HG03108 (cell line): ENCODE measurements at regions not wholly inside any gene's neighbourhood (a gene's known extent, or its start where the extent isn't known, plus 50 kb on each side); places are given as distances from the start of the nearest gene placed in this dataset.

ENCODE experiments used
- ATAC-seq: cut with Tn5 transposase; IDR thresholded peaks from one replicate; pipeline ENCODE4 v1.9.1; 2021; ENCODE audit warnings: moderate library complexity; ENCODE audit not compliant: unreplicated experiment

GRCh38 chr10:113357681-113358300 is 195.1 kb upstream of the HABP2 start:
- ATAC-seq = no peak

- no peak for ATAC-seq
Observed at GRCh38 chr10:113359655-113360054, 193.2 kb upstream of the HABP2 start.

- ATAC-seq = no peak
Observed at GRCh38 chr10:113360870-113361269, 192.0 kb upstream of the HABP2 start.

- no peak for ATAC-seq
Observed at GRCh38 chr10:113362645-113363091, 190.2 kb upstream of the HABP2 start.

GRCh38 chr10:113364227-113364626 is 188.6 kb upstream of the HABP2 start:
- ATAC-seq = no peak

- no peak for ATAC-seq
Observed at GRCh38 chr10:113368666-113369364, 184.0 kb upstream of the HABP2 start.

GRCh38 chr10:113369365-113369694 is 183.5 kb upstream of the HABP2 start:
- no peak for ATAC-seq

GRCh38 chr10:113376428-113376827 is 176.4 kb upstream of the HABP2 start:
- no peak for ATAC-seq

- no peak for ATAC-seq
Observed at GRCh38 chr10:113379091-113379490, 173.8 kb upstream of the HABP2 start.

GRCh38 chr10:113381416-113381815 is 171.4 kb upstream of the HABP2 start:
- no peak for ATAC-seq

- no peak for ATAC-seq
Observed at GRCh38 chr10:113381981-113382509, 170.8 kb upstream of the HABP2 start.

- no peak for ATAC-seq
Observed at GRCh38 chr10:113382691-113383090, 170.2 kb upstream of the HABP2 start.

- no peak for ATAC-seq
Observed at GRCh38 chr10:113384181-113384580, 168.7 kb upstream of the HABP2 start.

GRCh38 chr10:113385021-113385999 is 167.5 kb upstream of the HABP2 start:
- ATAC-seq = peak; percentile 73

- ATAC-seq = no peak
Observed at GRCh38 chr10:113386005-113386404, 166.8 kb upstream of the HABP2 start.

GRCh38 chr10:113389969-113390368 is 162.9 kb upstream of the HABP2 start:
- ATAC-seq = no peak

- ATAC-seq = no peak
Observed at GRCh38 chr10:113390896-113391295, 162.0 kb upstream of the HABP2 start.

- ATAC-seq = no peak
Observed at GRCh38 chr10:113397047-113397446, 155.8 kb upstream of the HABP2 start.

GRCh38 chr10:113399065-113399464 is 153.8 kb upstream of the HABP2 start:
- ATAC-seq = no peak

- no peak for ATAC-seq
Observed at GRCh38 chr10:113402602-113403001, 150.3 kb upstream of the HABP2 start.

GRCh38 chr10:113407218-113407617 is 145.6 kb upstream of the HABP2 start:
- no peak for ATAC-seq
